ENCODE measurements at regions not wholly inside any gene's neighbourhood (a gene's known extent, or its start where the extent isn't known, plus 50 kb on each side); places are given as distances from the start of the nearest gene placed in this dataset.

GRCh38 chr2:172335736-172336135 lies 91.7 kb upstream of the ITGA6 start:
- no peak for DNase-seq
- no peaks in the 10 kb centered on the region for H3K36me3 ChIP-seq
- H3K4me1 ChIP-seq: no peaks in the 10 kb centered on the region
- H3K4me3 ChIP-seq (ENCODE audit: low read depth, low read length): no peak overlapping the region
- H3K27me3 ChIP-seq: no peaks in the 10 kb centered on the region
- no peaks in the 10 kb centered on the region for H3K9me3 ChIP-seq
- TF ChIP-seq CTCF (IDR thresholded peaks at IDR 0.05; ENCODE audit: low read depth, low read length): no peak

- no peaks in the 10 kb centered on the region for H3K27me3 ChIP-seq
- TF ChIP-seq CTCF (IDR thresholded peaks at IDR 0.05; ENCODE audit: low read depth, low read length): no peak
- no peaks in the 10 kb centered on the region for H3K36me3 ChIP-seq
- no peaks in the 10 kb centered on the region for H3K9me3 ChIP-seq
- H3K4me1 ChIP-seq: no peaks in the 10 kb centered on the region
- H3K4me3 ChIP-seq (ENCODE audit: low read depth, low read length): no peak overlapping the region
- no peak for DNase-seq
Measured at GRCh38 chr2:172336681-172337080, 90.7 kb upstream of the ITGA6 start.

- TF ChIP-seq CTCF (IDR thresholded peaks at IDR 0.05; ENCODE audit: low read depth, low read length): no peak
- Histone ChIP-seq H3K4me1 (no peaks in the 10 kb centered on the region), H3K9me3 (no peaks in the 10 kb centered on the region), H3K36me3 (no peaks in the 10 kb centered on the region), H3K4me3 (ENCODE audit: low read depth, low read length) (no peak overlapping the region), H3K27me3 (no peaks in the 10 kb centered on the region)
- no peak for DNase-seq
Measured at GRCh38 chr2:172339371-172340010, 87.9 kb upstream of the ITGA6 start.

DNA sequence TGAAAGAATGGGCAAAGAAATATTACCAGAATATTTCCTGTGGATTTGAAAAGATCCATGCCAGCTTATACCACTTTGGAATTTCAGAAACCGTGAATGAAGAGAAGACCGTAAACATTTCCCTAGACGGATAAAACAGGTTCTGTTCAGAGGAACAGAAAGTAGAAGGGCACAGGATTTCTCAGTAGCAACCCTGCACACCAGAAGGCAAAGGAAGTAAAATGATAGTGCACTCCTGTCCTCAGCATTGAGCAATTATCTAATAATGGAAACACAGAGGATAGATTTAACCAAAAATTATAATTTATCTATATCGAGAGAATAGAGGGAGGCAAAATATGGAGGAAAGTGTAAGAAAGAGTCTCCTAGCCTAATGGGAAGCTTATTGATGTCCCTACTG lies 87.0 kb upstream of the ITGA6 start:
- no peaks in the 10 kb centered on the region for H3K36me3 ChIP-seq
- no peaks in the 10 kb centered on the region for H3K9me3 ChIP-seq
- no peaks in the 10 kb centered on the region for H3K27me3 ChIP-seq
- no peak for DNase-seq
- no peak overlapping the region for H3K4me3 ChIP-seq (ENCODE audit: low read depth, low read length)
- no peak for TF ChIP-seq CTCF (IDR thresholded peaks at IDR 0.05; ENCODE audit: low read depth, low read length)
- no peaks in the 10 kb centered on the region for H3K4me1 ChIP-seq

GRCh38 chr2:172342078-172342477 lies 85.3 kb upstream of the ITGA6 start:
- no peaks in the 10 kb centered on the region for H3K36me3 ChIP-seq
- no peaks in the 10 kb centered on the region for H3K27me3 ChIP-seq
- no peaks in the 10 kb centered on the region for H3K4me1 ChIP-seq
- no peak for TF ChIP-seq CTCF (IDR thresholded peaks at IDR 0.05; ENCODE audit: low read depth, low read length)
- no peaks in the 10 kb centered on the region for H3K9me3 ChIP-seq
- DNase-seq: no peak
- H3K4me3 ChIP-seq (ENCODE audit: low read depth, low read length): no peak overlapping the region

- no peak overlapping the region for H3K4me3 ChIP-seq (ENCODE audit: low read depth, low read length)
- no peaks in the 10 kb centered on the region for H3K9me3 ChIP-seq
- H3K36me3 ChIP-seq: no peaks in the 10 kb centered on the region
- H3K4me1 ChIP-seq: no peaks in the 10 kb centered on the region
- no peak for TF ChIP-seq CTCF (IDR thresholded peaks at IDR 0.05; ENCODE audit: low read depth, low read length)
- no peaks in the 10 kb centered on the region for H3K27me3 ChIP-seq
- DNase-seq: no peak
Measured at GRCh38 chr2:172342611-172343010, 84.8 kb upstream of the ITGA6 start.

Measured in BE2C (cell line).